GM18870 (cell line): ENCODE measurements at regions not wholly inside any gene's neighbourhood (a gene's known extent, or its start where the extent isn't known, plus 50 kb on each side); places are given as distances from the start of the nearest gene placed in this dataset.

Experiments
- ATAC-seq: cut with Tn5 transposase; IDR thresholded peaks from one replicate; pipeline ENCODE4 v1.9.1; 2021; ENCODE audit warnings: moderate library complexity; ENCODE audit not compliant: unreplicated experiment

DNA sequence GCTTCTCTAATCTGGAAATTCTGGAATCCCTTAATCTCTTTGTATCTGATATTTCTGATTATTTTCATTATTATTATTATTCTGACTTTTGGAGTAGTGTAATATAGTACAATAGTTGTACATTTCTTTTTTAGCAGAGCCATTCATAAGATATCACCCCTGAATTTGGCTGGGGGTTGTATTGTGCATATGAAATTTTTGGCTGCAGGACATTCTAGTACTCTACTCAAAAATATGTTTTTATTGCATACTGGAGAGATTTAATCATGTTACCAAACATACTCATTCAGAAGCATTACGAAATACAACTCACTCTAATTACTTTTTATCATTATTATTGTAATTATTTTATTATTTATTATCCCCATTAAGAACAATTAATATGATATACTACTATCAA is 589.7 kb upstream of the KCNMB2 start:
- no peak for ATAC-seq

DNA sequence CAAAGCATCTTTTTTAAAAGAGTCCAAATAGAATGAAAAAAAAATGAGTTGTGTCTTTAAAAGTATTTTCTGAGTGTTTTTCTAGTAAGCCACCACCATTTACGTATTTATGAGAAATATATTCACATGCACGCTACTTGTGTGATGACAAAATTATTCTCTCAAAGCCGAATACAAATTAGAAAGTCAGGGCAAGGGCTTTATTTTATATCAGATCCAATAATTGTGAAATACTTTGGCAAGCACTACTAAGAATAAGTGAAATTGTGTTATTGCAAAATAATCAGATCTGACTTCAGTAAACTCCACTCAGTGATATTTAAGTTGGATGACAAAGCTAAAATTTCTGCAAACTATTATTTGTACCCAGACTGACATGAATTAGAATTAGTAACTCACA is 589.3 kb upstream of the KCNMB2 start:
- ATAC-seq, result no peak

- no peak for ATAC-seq
These were observed 588.3 kb upstream of the KCNMB2 start for GRCh38 chr3:177947901-177948300.

- no peak for ATAC-seq
These were observed 587.4 kb upstream of the KCNMB2 start for GRCh38 chr3:177948716-177949425.

DNA sequence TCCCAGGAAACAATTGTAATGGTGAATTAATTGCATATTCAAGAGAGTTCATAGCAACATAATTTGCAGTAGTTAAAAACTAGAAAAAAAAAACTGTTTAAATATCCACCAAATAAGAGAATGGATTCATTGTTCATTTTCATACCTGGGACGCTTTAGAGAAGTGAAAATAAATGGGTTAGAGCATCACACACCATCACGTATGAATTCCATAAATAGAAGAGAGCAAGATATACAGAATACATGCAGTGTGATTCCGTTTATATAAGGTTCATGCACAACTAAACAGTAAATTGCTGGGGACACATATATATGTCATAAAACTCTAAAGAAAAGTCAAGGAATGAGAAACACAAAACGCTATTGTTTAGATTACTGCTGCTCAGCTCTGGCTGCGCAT is 577.0 kb upstream of the KCNMB2 start:
- no peak for ATAC-seq

DNA sequence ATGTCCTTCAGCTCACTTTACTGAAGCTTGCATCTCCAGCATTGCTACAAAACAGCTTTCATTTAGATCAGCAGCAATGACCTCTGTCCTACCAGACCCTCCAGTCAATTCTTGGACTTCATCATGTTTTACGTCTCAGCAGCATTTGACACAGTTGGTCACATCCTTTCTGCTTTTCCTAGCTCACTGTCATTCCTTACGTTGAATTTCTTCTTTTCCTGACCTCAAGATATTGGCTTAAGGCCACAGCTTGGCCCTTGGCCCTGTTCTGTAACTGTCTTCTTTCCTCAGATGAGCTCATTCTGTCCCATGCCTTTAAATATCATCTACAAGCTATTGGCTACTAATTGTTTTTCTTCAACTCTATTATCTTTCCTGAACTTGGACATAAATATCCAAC is 576.2 kb upstream of the KCNMB2 start:
- ATAC-seq, result no peak

DNA sequence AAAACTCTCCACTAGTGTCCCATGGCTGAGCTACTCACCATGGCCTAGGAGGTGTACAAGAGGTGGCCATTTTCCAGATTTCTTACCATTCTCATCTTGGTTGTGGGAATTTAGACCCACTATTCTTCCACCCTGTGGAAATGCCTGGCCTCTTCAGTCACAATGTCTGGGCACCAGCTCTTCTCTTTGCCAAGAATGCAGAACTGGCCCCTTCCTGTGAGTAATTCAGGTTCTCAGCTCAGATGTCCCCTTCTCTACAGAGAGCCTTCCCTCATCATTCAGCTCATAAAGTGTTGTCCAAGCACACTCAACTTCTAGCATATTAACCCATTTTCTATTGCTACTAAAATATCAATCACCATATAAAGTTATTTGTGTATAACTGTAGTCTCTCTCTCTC is 575.5 kb upstream of the KCNMB2 start:
- no peak for ATAC-seq

- ATAC-seq, result no peak
These were observed 574.5 kb upstream of the KCNMB2 start for GRCh38 chr3:177961784-177962183.

DNA sequence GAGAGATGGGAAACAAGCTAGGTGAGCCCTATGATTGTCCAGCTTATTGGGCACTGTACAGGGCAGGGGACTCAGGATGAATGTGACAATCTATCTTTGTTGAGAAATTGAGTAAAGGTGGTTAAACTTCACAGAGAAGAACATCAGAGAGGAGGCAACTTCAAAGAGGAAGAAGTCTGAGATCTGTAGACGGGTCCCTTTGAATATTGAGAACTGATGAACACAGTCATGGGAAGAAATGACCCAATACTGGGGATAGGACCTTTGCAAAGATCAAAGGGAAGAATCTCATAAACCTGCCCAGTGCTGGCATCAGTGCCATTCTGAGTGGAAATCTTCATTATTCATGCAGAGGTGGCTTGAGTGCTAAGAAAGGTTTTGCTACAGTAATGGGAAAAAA is 569.7 kb upstream of the KCNMB2 start:
- ATAC-seq, result no peak

DNA sequence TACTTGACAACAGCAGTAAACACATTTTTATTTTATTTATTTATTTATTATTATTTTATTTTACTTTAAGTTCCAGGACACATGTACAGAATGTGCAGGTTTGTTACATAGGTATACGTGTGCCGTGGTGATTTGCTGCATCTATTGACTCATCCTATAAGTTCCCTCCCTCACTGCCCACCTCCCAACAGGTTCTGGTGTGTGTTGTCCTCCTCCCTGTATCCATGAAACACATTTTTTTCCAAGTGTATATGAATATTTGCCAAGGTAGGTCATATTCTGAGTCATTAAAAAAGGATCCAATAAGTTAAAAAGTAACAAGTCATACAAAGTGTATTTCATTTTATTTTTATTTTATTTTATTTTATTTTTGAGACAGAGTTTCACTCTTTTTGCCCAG is 567.3 kb upstream of the KCNMB2 start:
- no peak for ATAC-seq

- ATAC-seq, result peak; percentile 74
These were observed 562.9 kb upstream of the KCNMB2 start for GRCh38 chr3:177973241-177973840.

- no peak for ATAC-seq
These were observed 560.0 kb upstream of the KCNMB2 start for GRCh38 chr3:177976241-177976640.

DNA sequence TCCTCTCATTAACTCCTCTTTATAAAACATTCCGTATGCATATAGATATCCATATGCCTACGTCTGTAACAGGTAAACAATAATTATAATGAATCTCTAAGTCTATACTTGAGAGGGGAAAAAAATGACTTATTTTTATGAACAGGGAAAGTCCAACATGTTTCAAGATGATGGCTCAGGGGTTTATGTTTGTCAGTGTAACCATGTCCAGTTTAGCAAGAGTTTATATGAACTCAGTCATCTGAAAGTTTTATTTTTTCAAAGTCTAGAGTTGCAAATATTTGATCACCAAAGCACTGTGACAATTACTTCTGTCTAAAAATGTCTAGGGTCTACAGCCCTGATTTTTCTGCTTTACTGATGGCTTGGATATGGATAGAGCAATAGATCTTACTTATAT is 559.4 kb upstream of the KCNMB2 start:
- ATAC-seq, result no peak

- no peak for ATAC-seq
These were observed 558.7 kb upstream of the KCNMB2 start for GRCh38 chr3:177977381-177978158.

DNA sequence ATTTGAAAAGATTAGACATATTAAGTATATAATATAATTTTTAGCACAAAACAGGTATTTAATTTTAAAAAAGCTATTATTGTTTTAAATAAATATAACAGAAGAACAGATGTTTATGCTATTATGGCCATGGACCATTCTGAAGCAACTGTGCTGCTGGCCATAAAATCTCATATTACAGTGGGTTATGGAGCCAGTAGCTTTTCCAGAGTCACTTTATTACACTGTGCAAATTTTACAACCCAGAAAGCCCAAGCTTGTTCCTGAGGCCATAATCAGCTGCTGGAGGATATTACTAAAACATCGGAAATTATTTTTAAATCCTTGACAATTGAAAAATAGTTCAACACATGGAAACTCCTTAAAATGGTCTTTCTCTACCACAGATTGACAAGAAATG is 557.3 kb upstream of the KCNMB2 start:
- no peak for ATAC-seq

- no peak for ATAC-seq
These were observed 556.5 kb upstream of the KCNMB2 start for GRCh38 chr3:177979703-177980102.

- ATAC-seq, result peak; percentile 38
These were observed 554.7 kb upstream of the KCNMB2 start for GRCh38 chr3:177981576-177981975.

GRCh38 chr3:177982034-177982433 is 554.2 kb upstream of the KCNMB2 start:
- peak; percentile 38 for ATAC-seq

DNA sequence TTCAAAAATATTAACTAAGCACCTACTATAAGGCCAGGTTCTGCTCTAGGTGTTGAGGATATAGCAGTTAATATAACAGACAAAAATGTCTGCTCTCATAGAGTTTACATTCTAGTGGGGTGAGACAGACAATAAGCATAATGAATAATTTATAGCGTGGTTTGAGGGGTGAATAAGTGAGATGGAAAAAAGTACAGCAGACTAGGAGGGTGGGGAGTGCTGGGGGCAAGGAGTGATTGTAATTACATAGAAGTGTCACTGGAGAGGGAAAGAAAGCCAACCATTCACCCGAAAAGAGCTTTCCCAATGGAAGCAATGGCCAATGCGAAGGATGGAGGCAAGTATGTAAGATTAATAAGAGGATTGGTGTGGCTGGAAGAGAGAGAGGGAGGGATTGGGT is 552.9 kb upstream of the KCNMB2 start:
- no peak for ATAC-seq

DNA sequence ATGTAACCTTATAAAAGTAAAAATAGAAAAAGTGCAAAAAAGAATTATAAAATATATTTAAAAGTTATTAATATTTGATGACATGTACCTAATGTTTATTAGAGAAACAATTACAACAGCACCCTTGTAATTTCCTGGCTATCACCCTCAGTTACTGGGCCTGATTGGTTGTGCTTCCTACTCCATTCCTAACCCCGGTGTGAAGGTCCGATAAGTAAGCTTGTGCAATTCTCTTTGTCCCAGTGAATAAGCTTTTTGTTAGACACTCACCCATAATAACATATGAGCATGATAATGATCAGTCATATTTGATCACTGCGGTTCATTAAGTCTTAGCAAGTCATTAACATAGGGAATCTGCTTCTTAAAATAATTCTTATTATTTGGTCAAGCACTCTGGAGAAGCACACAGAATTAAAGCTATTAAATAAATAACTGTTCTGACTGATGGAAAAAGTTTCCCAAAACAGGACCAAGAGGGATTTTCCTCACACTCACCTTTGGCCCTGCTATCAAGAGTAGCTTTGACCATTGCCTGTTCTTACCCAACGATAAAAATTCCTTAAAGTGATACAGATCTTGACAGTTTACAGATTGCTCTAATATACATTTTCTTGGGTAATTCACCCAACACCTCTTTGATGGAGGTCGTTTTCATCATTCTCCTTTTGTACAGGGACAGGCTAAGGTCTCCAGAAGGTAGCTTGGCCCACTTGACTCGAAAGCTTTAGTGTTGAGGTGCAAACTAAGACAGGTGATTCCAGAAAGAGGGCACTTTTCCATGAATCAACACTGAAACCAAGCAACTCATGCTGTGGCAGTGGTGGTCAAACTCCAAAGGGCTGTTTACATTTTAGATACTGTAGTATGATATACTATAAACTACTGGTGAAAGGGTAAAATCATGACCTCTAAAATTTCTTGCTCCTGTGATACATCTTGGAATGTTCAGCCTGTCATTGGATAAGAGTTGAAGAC is 543.0 kb upstream of the KCNMB2 start:
- no peak for ATAC-seq

DNA sequence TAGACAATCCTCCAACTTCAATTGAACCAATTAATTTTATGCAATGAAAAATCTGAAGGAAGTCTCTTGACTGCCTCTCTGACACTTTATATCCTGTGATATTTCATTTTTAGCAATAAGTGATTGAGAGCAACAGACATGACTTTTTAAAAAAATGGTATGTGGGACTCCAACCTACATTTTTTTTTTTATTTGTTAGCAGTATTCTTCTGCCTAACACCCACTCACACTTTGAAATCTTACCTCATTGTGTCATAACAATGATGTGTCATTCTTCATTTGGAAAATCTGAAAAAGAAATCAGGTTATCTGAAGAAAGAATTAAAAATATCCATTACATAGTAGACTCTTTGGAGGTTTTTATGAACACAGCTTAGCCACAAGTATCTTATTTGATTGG is 541.3 kb upstream of the KCNMB2 start:
- no peak for ATAC-seq
